Keratinocyte (primary cell): ENCODE measurements at regions not wholly inside any gene's neighbourhood (a gene's known extent, or its start where the extent isn't known, plus 50 kb on each side); places are given as distances from the start of the nearest gene placed in this dataset.

Source experiments
- DNase-seq: peaks from one replicate; pipeline ENCODE4 v3.0.0-alpha.2; 2011; ENCODE audit warnings: low read depth, missing footprints, low spot score
- FAIRE-seq: peaks from 2 replicates; lab custom pipeline; 2011; peaks lifted over from hg19 to GRCh38; lab: Jason Lieb, UNC
- H2AFZ ChIP-seq: 2 replicates; pipeline ENCODE4 v1.6.0; 2012; ENCODE audit warnings: low read length, control low read depth, inconsistent platforms; ENCODE audit not compliant: control insufficient read depth
- H3K27ac ChIP-seq: 2 replicates; pipeline ENCODE4 v1.5.1; 2011; ENCODE audit warnings: low read length; ENCODE audit not compliant: control insufficient read depth, insufficient read depth
- H3K27me3 ChIP-seq: 3 replicates; pipeline ENCODE4 v1.6.0; 2011; ENCODE audit warnings: low read length; ENCODE audit not compliant: control insufficient read depth, insufficient read depth; ENCODE audit errors: extremely low read depth
- H3K36me3 ChIP-seq, 2 experiments: 2 replicates in 1 of 2; 3 replicates in 1 of 2; pipeline ENCODE4 v1.5.1; 2011; ENCODE audit warnings: low read length in 2 of 2, mild to moderate bottlenecking in 1 of 2; ENCODE audit not compliant: control insufficient read depth in 2 of 2, insufficient read depth in 2 of 2; ENCODE audit errors: extremely low read depth in 1 of 2
- H3K4me1 ChIP-seq: 3 replicates; pipeline ENCODE4 v1.5.1; 2011; ENCODE audit warnings: low read length; ENCODE audit not compliant: control insufficient read depth, insufficient read depth; ENCODE audit errors: extremely low read depth
- H3K4me2 ChIP-seq: 3 replicates; pipeline ENCODE4 v1.6.0; 2011; ENCODE audit warnings: low read depth, low read length; ENCODE audit not compliant: control insufficient read depth, insufficient read depth; ENCODE audit errors: extremely low read depth
- H3K4me3 ChIP-seq, 3 experiments: fragments of 200-600 bp in 1 of 3; sonication (generic) in 1 of 3; 2 replicates in 2 of 3; 3 replicates in 1 of 3; pipeline ENCODE4 v1.5.1; 2011 to 2016; ENCODE audit warnings: low read length in 3 of 3, mild to moderate bottlenecking in 3 of 3, control low read depth in 2 of 3, inconsistent platforms in 1 of 3, low read depth in 1 of 3, mixed read lengths in 1 of 3, mixed run types in 1 of 3, moderate library complexity in 1 of 3; ENCODE audit not compliant: control insufficient read depth in 2 of 3, insufficient read depth in 2 of 3; ENCODE audit errors: extremely low read depth in 1 of 3
- H3K79me2 ChIP-seq: 2 replicates; pipeline ENCODE4 v1.6.0; 2012; ENCODE audit warnings: low read length; ENCODE audit not compliant: control insufficient read depth, insufficient read depth
- H3K9ac ChIP-seq: 3 replicates; pipeline ENCODE4 v1.6.0; 2011; ENCODE audit warnings: low read length; ENCODE audit not compliant: control insufficient read depth, insufficient read depth; ENCODE audit errors: extremely low read depth
- H3K9me1 ChIP-seq: 3 replicates; pipeline ENCODE4 v1.6.0; 2011; ENCODE audit warnings: low read length; ENCODE audit not compliant: control insufficient read depth, insufficient read depth; ENCODE audit errors: extremely low read depth
- H3K9me3 ChIP-seq: 2 replicates; pipeline ENCODE4 v1.5.1; 2012; ENCODE audit warnings: low read depth, low read length; ENCODE audit not compliant: control insufficient read depth
- H4K20me1 ChIP-seq: 3 replicates; pipeline ENCODE4 v1.6.0; 2011; ENCODE audit warnings: low read length; ENCODE audit not compliant: control insufficient read depth, insufficient read depth; ENCODE audit errors: extremely low read depth
- EZH2 ChIP-seq: IDR thresholded peaks from one replicate; pipeline ENCODE4 v1.6.1; 2012; ENCODE audit warnings: inconsistent platforms, mild to moderate bottlenecking, low read length, moderate library complexity
- dilution Hi-C: fragments of 300-500 bp; cut with MboI; formaldehyde crosslinking; loops from one replicate; pipeline ENCODE4 v1.7.0; 2020; ENCODE audit warnings: low sequenced_read_pairs; ENCODE audit not compliant: extremely low pct_ligation_motif_present
- TF ChIP-seq, protein P1 (sequence below), 3 experiments: IDR thresholded peaks in 1 of 3; conservative IDR thresholded peaks in 1 of 3; optimal IDR thresholded peaks in 1 of 3; 2 replicates in 2 of 3; 3 replicates in 1 of 3; pipeline versions ENCODE3 to v1.5.1; 2011; ENCODE audit warnings: low read length in 3 of 3, mild to moderate bottlenecking in 3 of 3, moderate library complexity in 2 of 3, control low read depth in 1 of 3, inconsistent platforms in 1 of 3; ENCODE audit not compliant: insufficient read depth in 2 of 3; ENCODE audit errors: extremely low read depth in 1 of 3

DNA sequence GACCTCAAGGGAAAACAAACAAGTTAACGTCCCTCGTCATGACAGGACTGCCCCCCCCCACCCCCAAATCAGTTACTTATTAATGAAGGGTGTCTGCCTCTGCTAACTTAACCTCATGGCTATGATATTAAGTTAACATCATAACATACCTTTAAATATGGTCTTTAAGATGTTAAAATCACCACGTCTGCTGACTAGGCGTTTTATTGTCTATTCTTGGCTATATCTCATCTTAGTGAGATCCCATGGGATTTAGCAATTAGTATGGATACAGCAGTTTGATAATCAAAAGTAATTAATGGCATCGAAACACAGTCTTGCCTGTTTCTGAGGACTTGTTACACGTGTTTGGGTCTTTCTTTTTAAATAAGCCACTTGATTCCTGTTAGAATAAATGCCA is 186.9 kb downstream of the FOXB1 start:
- no peaks in the 10 kb centered on the region for H4K20me1 ChIP-seq
- DNase-seq (no peak), FAIRE-seq (no peak)
- H3K9ac ChIP-seq, result no peak overlapping the region
- TF ChIP-seq, protein P1, sequence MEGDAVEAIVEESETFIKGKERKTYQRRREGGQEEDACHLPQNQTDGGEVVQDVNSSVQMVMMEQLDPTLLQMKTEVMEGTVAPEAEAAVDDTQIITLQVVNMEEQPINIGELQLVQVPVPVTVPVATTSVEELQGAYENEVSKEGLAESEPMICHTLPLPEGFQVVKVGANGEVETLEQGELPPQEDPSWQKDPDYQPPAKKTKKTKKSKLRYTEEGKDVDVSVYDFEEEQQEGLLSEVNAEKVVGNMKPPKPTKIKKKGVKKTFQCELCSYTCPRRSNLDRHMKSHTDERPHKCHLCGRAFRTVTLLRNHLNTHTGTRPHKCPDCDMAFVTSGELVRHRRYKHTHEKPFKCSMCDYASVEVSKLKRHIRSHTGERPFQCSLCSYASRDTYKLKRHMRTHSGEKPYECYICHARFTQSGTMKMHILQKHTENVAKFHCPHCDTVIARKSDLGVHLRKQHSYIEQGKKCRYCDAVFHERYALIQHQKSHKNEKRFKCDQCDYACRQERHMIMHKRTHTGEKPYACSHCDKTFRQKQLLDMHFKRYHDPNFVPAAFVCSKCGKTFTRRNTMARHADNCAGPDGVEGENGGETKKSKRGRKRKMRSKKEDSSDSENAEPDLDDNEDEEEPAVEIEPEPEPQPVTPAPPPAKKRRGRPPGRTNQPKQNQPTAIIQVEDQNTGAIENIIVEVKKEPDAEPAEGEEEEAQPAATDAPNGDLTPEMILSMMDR (optimal IDR thresholded peaks at IDR 0.05 in 1 of 3, IDR thresholded peaks at IDR 0.05 in 1 of 3, conservative IDR thresholded peaks at IDR 0.05 in 1 of 3; ENCODE audit: extremely low read depth in 1 of 3, insufficient read depth in 2 of 3, low read length in 3 of 3), result no peak
- TF ChIP-seq EZH2, result no peak
- H3K4me3 ChIP-seq, result no peak overlapping the region
- H3K4me2 ChIP-seq, result no peak overlapping the region
- no peaks in the 10 kb centered on the region for H3K36me3 ChIP-seq
- no peaks in the 10 kb centered on the region for H3K9me1 ChIP-seq
- no peaks in the 10 kb centered on the region for H3K9me3 ChIP-seq
- H2AFZ ChIP-seq, result no peak overlapping the region
- peaks cover 20% of the 10 kb centered on the region for H3K27me3 ChIP-seq
- H3K79me2 ChIP-seq, result no peaks in the 10 kb centered on the region
- no peak overlapping the region for H3K27ac ChIP-seq
- dilution Hi-C loops, result no loop called here
- H3K4me1 ChIP-seq, result no peaks in the 10 kb centered on the region

DNA sequence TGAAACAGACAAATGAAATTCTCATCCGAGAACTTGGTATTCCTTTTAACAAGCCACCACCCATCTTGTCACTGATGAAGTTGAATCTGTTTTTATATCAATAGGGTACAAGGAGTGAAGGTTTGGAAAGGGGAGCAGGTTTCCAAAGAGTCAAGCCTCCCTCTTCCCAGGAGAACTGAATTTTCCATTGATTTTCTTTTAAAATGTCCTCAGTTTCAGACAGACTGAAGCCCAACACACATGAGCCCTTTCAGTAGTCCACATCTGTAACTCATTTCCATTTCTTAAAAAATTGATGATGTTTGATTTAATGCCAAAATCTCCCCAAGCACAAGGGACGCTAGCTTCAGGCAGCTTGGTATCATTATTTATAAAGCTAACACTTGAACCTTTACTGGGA is 187.7 kb downstream of the FOXB1 start:
- FAIRE-seq, result no peak

More for the DNA sequence above, 187.7 kb downstream of the FOXB1 start:
- Histone ChIP-seq H3K4me3 (no peak overlapping the region), H3K9me1 (no peaks in the 10 kb centered on the region), H3K36me3 (no peaks in the 10 kb centered on the region), H4K20me1 (no peaks in the 10 kb centered on the region), H3K9ac (no peak overlapping the region), H3K27ac (no peak overlapping the region), H3K9me3 (no peaks in the 10 kb centered on the region), H2AFZ (no peak overlapping the region), H3K27me3 (peaks cover 26% of the 10 kb centered on the region), H3K4me1 (no peaks in the 10 kb centered on the region), H3K79me2 (no peaks in the 10 kb centered on the region), H3K4me2 (no peak overlapping the region)
- TF ChIP-seq, protein P1 (optimal IDR thresholded peaks at IDR 0.05 in 1 of 3, IDR thresholded peaks at IDR 0.05 in 1 of 3, conservative IDR thresholded peaks at IDR 0.05 in 1 of 3; ENCODE audit: extremely low read depth in 1 of 3, insufficient read depth in 2 of 3, low read length in 3 of 3), result no peak
- no peak for TF ChIP-seq EZH2
- dilution Hi-C loops, result no loop called here
- DNase-seq, result no peak
